ENCODE measurements at regions not wholly inside any gene's neighbourhood (a gene's known extent, or its start where the extent isn't known, plus 50 kb on each side); places are given as distances from the start of the nearest gene placed in this dataset.

DNA sequence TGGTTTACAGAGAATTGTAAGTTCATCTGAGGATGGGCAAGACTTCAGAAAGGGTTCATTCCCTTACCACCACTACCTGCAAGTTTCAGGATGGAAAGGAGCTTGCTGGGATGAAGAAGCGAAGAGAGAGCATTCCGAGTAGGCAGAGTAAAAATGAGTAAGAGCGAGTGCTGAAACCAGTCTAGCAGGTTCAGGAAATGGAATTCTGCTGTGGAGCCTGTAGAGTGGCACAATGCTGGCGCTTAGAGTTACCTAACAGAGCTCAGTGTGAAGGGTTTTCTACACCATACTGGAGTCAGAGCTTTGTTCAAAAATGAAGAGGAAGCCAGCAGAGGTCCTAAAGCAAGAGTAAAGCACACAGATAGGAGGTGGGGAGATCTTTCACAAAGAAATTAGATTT, 179.2 kb upstream of the ZC3H12C start:
- 39 to 60% (median 54%) methylated on average over 4 of the region's 4 CpGs for WGBS, 5 donors

DNA sequence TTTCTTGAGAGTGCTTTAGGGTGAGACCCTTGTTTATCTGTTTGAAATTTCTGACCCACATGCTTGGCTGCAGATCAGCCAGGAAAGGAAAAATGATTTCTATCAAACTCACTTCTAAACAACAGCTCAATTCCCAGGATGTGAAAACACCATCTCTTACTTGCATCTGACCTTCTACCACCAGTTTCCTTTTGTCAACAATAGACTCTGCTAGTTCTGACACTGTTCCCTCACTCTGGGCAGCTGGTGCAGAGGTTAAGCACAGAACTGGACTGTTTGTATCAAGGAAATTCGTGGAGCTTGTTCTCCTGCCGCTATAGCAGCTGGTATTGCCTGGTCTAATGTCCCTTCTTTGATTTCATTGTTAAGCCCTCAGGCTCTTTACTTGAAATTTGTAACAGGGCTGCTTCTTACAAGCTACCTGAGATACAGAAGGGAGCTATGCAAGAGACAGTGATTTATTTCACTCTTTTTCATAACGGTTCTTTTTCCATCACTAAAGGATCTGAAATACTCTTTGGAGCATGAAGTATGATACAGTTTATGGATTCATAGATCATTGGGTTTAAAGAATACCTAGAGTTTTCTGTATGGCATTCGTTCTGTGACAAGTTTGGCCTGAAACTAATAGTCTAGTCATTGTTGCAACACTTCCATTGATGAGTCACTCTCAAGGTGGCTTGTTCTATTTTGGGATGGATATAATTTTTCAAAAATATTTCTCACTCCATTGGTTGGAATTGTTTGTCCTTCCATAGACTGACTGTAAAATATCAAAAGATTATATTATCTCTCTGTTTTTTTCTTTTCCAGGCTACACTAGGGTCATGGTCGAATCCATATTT, 178.2 kb upstream of the ZC3H12C start:
- Histone ChIP-seq H3K4me3 (no peak overlapping the region), H3K27me3 (no peaks in the 10 kb centered on the region), H3K27ac (no peak overlapping the region), H3K36me3 (no peaks in the 10 kb centered on the region), H3K4me1 (peaks cover 0 to 6% (median 0%) of the 10 kb centered on the region in 4 donors), H3K9me3 (no peaks in the 10 kb centered on the region)
- 34 to 45% (median 40%) methylated on average over 5 of the region's 5 CpGs for WGBS, 5 donors
- TF ChIP-seq, protein P1, sequence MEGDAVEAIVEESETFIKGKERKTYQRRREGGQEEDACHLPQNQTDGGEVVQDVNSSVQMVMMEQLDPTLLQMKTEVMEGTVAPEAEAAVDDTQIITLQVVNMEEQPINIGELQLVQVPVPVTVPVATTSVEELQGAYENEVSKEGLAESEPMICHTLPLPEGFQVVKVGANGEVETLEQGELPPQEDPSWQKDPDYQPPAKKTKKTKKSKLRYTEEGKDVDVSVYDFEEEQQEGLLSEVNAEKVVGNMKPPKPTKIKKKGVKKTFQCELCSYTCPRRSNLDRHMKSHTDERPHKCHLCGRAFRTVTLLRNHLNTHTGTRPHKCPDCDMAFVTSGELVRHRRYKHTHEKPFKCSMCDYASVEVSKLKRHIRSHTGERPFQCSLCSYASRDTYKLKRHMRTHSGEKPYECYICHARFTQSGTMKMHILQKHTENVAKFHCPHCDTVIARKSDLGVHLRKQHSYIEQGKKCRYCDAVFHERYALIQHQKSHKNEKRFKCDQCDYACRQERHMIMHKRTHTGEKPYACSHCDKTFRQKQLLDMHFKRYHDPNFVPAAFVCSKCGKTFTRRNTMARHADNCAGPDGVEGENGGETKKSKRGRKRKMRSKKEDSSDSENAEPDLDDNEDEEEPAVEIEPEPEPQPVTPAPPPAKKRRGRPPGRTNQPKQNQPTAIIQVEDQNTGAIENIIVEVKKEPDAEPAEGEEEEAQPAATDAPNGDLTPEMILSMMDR (IDR thresholded peaks at IDR 0.05), result no peak
- TF ChIP-seq POLR2A (IDR thresholded peaks at IDR 0.05), result no peak
- no peak for TF ChIP-seq EP300 (IDR thresholded peaks at IDR 0.05)
- no peak for TF ChIP-seq POLR2AphosphoS5 (IDR thresholded peaks at IDR 0.05)
- peak in 1 of 2 donors; percentile 9 for DNase-seq
- intact Hi-C loops (cut with DNase I; ENCODE audit: low total_unique reads), result no loop called here

More for the DNA sequence above, 179.2 kb upstream of the ZC3H12C start:
- intact Hi-C loops (cut with DNase I; ENCODE audit: low total_unique reads), result no loop called here
- Histone ChIP-seq H3K27me3 (no peaks in the 10 kb centered on the region), H3K4me3 (no peak overlapping the region), H3K36me3 (no peaks in the 10 kb centered on the region), H3K9me3 (no peaks in the 10 kb centered on the region), H3K4me1 (peaks cover 0 to 6% (median 0%) of the 10 kb centered on the region in 4 donors), H3K27ac (no peak overlapping the region)
- DNase-seq, result peak in 1 of 2 donors; percentile 18
- TF ChIP-seq, protein P1 (IDR thresholded peaks at IDR 0.05), result no peak
- TF ChIP-seq EP300 (IDR thresholded peaks at IDR 0.05), result no peak
- TF ChIP-seq POLR2A (IDR thresholded peaks at IDR 0.05), result no peak
- no peak for TF ChIP-seq POLR2AphosphoS5 (IDR thresholded peaks at IDR 0.05)

DNA sequence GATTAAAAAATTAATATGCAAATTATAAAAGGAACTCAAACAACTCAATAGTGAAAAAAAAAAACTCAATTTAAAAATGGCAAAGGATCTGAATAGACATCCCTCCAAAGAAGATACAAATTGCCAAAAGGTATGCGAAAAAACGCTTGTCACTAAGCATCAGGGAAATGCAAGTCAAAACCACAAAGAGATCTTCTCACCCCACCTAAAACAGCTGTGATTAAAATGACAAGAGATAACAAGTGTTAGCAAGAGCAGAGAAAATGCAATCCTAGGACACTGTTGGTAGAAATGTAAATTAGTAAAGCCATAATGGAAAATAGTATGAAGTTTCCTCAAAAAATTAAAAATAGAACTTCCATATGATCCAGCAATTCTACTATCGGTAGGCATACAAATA, 166.3 kb upstream of the ZC3H12C start:
- no peak for TF ChIP-seq EP300 (IDR thresholded peaks at IDR 0.05)
- TF ChIP-seq, protein P1 (IDR thresholded peaks at IDR 0.05), result no peak
- no peak for TF ChIP-seq POLR2A (IDR thresholded peaks at IDR 0.05)
- TF ChIP-seq POLR2AphosphoS5 (IDR thresholded peaks at IDR 0.05), result no peak
- Histone ChIP-seq H3K27me3 (no peaks in the 10 kb centered on the region), H3K4me1 (no peaks in the 10 kb centered on the region), H3K27ac (no peak overlapping the region), H3K4me3 (no peak overlapping the region), H3K36me3 (no peaks in the 10 kb centered on the region), H3K9me3 (peaks cover 0 to 10% (median 3%) of the 10 kb centered on the region in 4 donors)
- no peak for DNase-seq
- intact Hi-C loops (cut with DNase I; ENCODE audit: low total_unique reads), result no loop called here
- WGBS, 5 donors, result 43 to 53% (median 45%) methylated on average over 3 of the region's 3 CpGs

DNA sequence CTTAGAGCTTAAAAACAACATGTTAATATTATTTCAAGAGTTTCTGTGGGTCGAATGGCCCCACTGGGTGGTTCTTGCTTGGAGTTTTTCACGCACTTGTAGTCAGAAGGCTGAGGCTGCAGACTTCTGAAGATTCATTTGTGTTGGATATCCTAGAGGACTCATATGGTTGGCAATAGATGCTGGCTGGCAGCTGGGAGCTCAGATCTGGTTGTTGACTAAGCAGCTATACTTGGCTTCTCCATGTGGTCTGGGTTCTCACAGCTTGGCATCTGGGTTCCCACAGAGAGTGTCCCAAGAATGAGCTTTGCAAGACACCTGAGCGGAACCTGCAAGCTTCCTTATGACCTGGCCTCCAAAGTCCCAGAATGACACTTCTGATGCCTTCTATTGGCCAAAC, 163.9 kb upstream of the ZC3H12C start:
- H3K4me3 ChIP-seq, result no peak overlapping the region
- intact Hi-C loops (cut with DNase I; ENCODE audit: low total_unique reads), result no loop called here
- TF ChIP-seq EP300 (IDR thresholded peaks at IDR 0.05), result no peak
- no peak for TF ChIP-seq POLR2A (IDR thresholded peaks at IDR 0.05)
- TF ChIP-seq POLR2AphosphoS5 (IDR thresholded peaks at IDR 0.05), result no peak
- TF ChIP-seq, protein P1 (IDR thresholded peaks at IDR 0.05), result no peak
- WGBS, 5 donors, result 77 to 92% (median 83%) methylated on average over 3 of the region's 3 CpGs
- H3K36me3 ChIP-seq, result no peaks in the 10 kb centered on the region
- H3K4me1 ChIP-seq, result no peaks in the 10 kb centered on the region
- no peak overlapping the region for H3K27ac ChIP-seq
- peaks cover 0 to 8% (median 3%) of the 10 kb centered on the region in 4 donors for H3K9me3 ChIP-seq
- DNase-seq, result no peak
- H3K27me3 ChIP-seq, result no peaks in the 10 kb centered on the region
